IPS DF 6.9 (cell line): ENCODE measurements at regions not wholly inside any gene's neighbourhood (a gene's known extent, or its start where the extent isn't known, plus 50 kb on each side); places are given as distances from the start of the nearest gene placed in this dataset.
"Not testable (repeated sequence)": the region's sequence is repeated elsewhere in the genome, so short reads cannot be mapped to it uniquely, and the experiment has no call there.

Experiments used
- DNase-seq: peaks from one replicate; pipeline ENCODE4 v3.0.0-alpha.2; 2013; ENCODE audit warnings: low read depth, low spot score
- H3K27ac ChIP-seq: one replicate; pipeline ENCODE4 v1.5.1; 2013; ENCODE audit warnings: low read length, control low read depth
- H3K27me3 ChIP-seq: 2 replicates; pipeline ENCODE4 v1.6.1; 2013; ENCODE audit warnings: mild to moderate bottlenecking, low read length; ENCODE audit not compliant: control insufficient read depth, insufficient read depth
- H3K36me3 ChIP-seq: 2 replicates; pipeline ENCODE4 v1.6.1; 2013; ENCODE audit warnings: low read length; ENCODE audit not compliant: control insufficient read depth, insufficient read depth
- H3K4me1 ChIP-seq: 2 replicates; pipeline ENCODE4 v1.6.1; 2013; ENCODE audit warnings: low read length; ENCODE audit not compliant: control insufficient read depth, insufficient read depth
- H3K4me3 ChIP-seq: 2 replicates; pipeline ENCODE4 v1.5.1; 2013; ENCODE audit warnings: mild to moderate bottlenecking, low read length
- H3K9me3 ChIP-seq: 2 replicates; pipeline ENCODE4 v1.6.1; 2013; ENCODE audit warnings: low read length, inconsistent platforms; ENCODE audit not compliant: control insufficient read depth, insufficient read depth
- WGBS: extraction: QIAGEN DNeasy Blood & Tissue Kit; methylation state at CpG from one replicate; pipeline ENCODE4 v1.1.7; 2013; ENCODE audit warnings: mixed read lengths, missing lambda C conversion rate; ENCODE audit not compliant: insufficient read length, insufficient coverage; 5-methylcytosine and 5-hydroxymethylcytosine counted together

DNA sequence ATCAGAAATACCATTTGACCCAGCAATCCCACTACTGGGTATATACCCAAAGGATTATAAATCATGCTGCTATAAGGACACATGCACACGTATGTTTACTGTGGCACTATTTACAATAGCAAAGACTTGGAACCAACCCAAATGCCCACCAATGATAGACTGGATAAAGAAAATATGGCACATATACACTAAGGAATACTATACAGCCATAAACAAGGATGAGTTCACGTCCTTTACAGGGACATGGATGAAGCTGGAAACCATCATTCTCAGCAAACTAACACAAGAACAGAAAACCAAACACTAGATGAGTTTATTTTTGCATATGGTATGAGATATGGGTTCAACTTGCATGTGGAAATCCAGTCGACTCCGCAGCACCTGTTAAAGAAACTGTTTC, 168.8 kb upstream of the FGF13 start:
- not testable (repeated sequence) for H3K4me1 ChIP-seq, H3K27me3 ChIP-seq, H3K9me3 ChIP-seq, DNase-seq, H3K36me3 ChIP-seq, H3K27ac ChIP-seq, H3K4me3 ChIP-seq
- no CpG with 5 or more reads among the region's 4 CpGs for WGBS

DNA sequence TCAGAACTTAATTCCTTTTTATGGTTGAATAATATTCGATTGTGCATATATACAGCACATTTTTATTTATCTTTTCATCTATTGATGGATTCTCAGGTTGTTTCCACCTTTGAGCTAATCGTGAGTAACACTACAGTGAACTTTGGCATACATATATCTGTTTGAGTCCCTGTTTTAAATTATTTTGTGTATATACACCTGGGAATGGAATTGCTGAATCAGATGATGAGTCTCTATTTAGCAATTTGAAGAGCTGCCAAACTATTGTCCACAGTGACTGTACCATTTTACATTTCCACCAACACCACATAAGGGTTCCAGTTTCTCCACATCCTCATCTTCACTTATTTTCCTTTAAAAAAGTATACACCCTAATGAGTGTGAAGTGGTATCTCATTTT, 166.2 kb upstream of the FGF13 start:
- no peak overlapping the region for H3K4me3 ChIP-seq
- no peaks in the 10 kb centered on the region for H3K9me3 ChIP-seq
- H3K36me3 ChIP-seq, result no peaks in the 10 kb centered on the region
- H3K4me1 ChIP-seq, result no peaks in the 10 kb centered on the region
- H3K27ac ChIP-seq, result no peak overlapping the region
- no peak for DNase-seq
- H3K27me3 ChIP-seq, result no peaks in the 10 kb centered on the region
- no CpG with 5 or more reads among the region's 2 CpGs for WGBS

DNA sequence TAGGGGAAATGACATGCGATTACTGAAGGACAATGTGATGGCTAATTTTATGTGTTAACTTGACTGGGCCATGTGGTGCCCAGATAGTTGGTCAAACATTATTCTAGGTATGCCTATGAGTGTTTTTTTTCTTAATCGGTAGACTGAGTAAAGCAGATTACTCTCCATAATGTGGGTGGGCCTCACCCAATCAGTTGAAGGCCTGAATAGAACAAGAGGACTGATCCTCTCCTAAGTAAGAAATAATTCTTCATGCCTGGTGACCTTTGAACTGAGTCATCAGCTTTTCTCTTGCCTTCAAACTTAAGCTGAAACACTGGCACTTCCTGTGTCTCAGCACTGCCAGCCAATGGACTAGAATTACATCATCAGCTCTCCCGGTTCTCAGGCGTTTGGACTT, 164.0 kb upstream of the FGF13 start:
- Histone ChIP-seq H3K27ac (no peak overlapping the region), H3K4me1 (no peaks in the 10 kb centered on the region), H3K36me3 (no peaks in the 10 kb centered on the region), H3K9me3 (no peaks in the 10 kb centered on the region), H3K4me3 (no peak overlapping the region), H3K27me3 (no peaks in the 10 kb centered on the region)
- DNase-seq, result no peak
- no CpG with 5 or more reads among the region's 4 CpGs for WGBS

DNA sequence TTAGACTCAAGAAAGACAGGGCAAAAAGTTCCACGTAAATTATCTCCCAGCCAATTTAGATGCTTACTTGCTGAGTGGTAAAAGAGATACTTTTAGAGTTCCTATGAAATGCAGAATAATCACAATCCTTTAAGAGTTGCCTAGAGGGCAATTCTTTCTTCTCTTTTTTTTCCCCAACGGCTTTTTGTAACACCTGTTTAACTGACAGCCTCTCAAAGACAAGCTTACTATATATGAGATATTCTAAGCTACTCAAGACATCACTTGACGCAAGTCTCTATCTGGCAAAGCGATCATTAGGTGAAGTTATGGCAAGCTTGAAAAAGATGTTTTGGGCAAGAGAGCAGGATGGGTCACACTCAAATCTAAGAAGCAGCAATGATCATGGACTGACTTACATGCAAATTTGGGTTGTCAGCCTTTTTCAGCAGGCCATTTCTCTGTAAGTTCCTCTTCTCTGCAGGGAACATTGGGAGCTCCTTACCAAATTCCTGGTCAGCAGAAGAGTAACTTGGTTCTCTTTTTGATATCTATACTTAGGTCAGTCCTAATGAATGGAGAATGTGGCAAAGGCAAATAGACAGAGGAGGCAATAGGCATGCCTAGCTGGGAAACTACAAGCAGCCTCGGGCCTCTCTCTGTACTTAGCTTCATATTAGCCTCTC, 162.9 kb upstream of the FGF13 start:
- WGBS, result no CpG with 5 or more reads among the region's 5 CpGs
- H3K36me3 ChIP-seq, result no peaks in the 10 kb centered on the region
- no peak overlapping the region for H3K4me3 ChIP-seq
- no peak for DNase-seq
- no peaks in the 10 kb centered on the region for H3K9me3 ChIP-seq
- no peaks in the 10 kb centered on the region for H3K27me3 ChIP-seq
- no peak overlapping the region for H3K27ac ChIP-seq
- H3K4me1 ChIP-seq, result no peaks in the 10 kb centered on the region

DNA sequence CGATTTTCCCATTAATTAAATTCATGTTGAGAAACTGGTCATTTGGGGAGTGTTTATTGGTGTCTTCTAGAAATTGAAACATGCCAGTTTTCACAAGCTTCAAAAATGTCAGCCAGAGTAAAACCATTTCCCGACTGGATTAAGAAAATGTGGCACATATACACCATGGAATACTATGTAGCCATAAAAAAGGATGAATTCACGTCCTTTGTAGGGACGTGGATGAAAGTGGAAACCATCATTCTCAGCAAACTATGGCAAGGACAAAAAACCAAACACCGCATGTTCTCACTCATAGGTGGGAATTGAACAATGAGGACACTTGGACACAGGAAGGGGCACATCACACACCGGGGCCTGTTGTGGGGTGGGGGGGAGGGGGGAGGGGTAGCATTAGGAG, 162.1 kb upstream of the FGF13 start:
- H3K36me3 ChIP-seq, H3K9me3 ChIP-seq, DNase-seq, H3K4me1 ChIP-seq, H3K27ac ChIP-seq, H3K4me3 ChIP-seq, H3K27me3 ChIP-seq: not testable (repeated sequence)
- no CpG with 5 or more reads among the region's 6 CpGs for WGBS

DNA sequence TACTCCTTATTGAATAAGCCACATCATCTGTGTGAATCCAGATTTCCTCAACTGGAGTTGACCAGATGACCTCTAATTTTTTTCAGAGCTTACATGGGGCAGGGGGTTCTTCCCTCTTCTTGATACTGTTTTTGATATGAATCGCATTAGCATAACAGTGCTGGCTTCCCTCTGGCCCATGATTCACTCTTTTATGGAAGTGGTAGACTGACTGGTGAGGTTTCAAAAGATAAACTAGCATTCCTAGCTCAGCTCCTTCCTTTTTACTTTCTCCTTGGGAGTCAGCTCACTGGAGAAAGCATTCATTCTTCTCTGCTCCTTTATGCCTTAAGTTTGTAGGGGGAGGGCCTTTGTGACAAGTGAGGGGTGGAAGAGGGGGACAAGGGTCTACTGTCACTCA, 161.0 kb upstream of the FGF13 start:
- H3K4me1 ChIP-seq, result no peaks in the 10 kb centered on the region
- H3K36me3 ChIP-seq, result no peaks in the 10 kb centered on the region
- no CpG with 5 or more reads among the region's 1 CpG for WGBS

DNA sequence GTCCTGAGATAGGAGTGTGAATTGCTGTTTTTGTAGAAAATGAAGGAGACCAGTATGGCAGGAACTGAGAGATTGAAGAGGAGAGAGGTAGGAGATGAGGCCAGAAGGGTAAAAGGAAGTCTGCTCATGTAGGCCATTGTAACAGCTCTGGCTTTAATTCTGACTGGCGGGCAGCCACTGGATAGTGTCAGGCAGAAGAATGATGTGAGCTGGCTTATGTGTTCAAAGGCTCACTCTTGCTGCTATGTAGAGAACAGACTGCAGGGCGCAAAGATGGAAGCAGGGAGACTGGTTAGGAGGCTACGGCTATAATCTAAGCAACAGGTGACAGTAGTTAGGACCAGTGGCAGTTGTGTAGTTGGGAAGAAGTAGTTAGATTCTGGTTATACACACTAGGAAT, 160.2 kb upstream of the FGF13 start:
- WGBS, result no CpG with 5 or more reads among the region's 3 CpGs
- no peaks in the 10 kb centered on the region for H3K4me1 ChIP-seq

More for the DNA sequence above, 161.0 kb upstream of the FGF13 start:
- Histone ChIP-seq H3K27me3 (no peaks in the 10 kb centered on the region), H3K9me3 (no peaks in the 10 kb centered on the region), H3K27ac (no peak overlapping the region), H3K4me3 (no peak overlapping the region)
- no peak for DNase-seq

DNA sequence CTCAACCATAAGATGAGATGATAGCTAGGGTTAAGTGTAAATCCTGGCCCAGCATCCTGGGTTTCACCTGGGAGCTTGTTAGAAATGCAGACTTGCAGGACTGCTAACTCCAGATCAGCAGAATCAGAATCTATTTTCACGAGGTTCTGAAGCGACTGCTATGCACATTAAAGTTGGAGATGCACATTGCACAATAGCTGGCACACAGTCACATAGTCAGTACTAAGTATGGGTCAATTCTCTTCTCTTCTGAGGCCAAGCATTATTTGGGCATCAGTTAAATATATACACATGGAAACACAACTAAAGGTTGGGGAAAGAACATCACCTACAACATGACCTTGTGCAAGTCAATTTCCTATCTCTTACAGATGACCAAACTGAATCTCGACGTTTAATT, 155.1 kb upstream of the FGF13 start:
- Histone ChIP-seq H3K27me3 (no peaks in the 10 kb centered on the region), H3K4me1 (no peaks in the 10 kb centered on the region), H3K9me3 (no peaks in the 10 kb centered on the region), H3K27ac (no peak overlapping the region), H3K4me3 (no peak overlapping the region), H3K36me3 (no peaks in the 10 kb centered on the region)
- no peak for DNase-seq
- WGBS, result no CpG with 5 or more reads among the region's 4 CpGs

More for the DNA sequence above, 160.2 kb upstream of the FGF13 start:
- Histone ChIP-seq H3K4me3 (no peak overlapping the region), H3K27ac (no peak overlapping the region), H3K27me3 (no peaks in the 10 kb centered on the region), H3K9me3 (no peaks in the 10 kb centered on the region), H3K36me3 (no peaks in the 10 kb centered on the region)
- DNase-seq, result no peak

DNA sequence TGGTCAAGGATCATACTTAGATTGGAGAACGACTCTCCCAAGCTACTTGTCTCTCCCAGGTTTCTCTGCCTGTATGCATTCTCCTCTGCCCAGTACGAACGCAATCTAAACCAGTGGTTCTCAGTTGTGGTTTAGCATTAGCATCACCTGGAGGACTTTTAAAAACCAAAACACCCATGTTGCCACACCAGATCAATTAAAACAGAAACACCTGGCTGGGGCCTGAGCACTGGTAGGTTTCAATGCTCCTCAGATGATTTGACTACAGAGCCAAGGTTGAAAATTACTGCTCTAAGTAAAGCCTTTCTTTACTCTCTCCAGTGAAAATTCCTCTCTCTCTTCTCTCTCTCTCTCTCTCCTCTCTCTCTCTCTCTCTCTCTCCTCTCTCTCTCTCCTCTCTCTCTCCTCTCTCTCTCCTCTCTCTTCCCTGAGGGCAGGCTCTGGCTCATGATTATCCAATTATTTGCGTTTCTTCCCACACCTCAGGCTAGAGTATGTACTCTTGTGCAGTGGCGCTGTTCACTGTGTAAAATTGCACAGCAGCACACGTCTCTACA, 153.7 kb upstream of the FGF13 start:
- Histone ChIP-seq H3K36me3 (no peaks in the 10 kb centered on the region), H3K4me1 (no peaks in the 10 kb centered on the region), H3K4me3 (no peak overlapping the region), H3K27ac (no peak overlapping the region), H3K27me3 (no peaks in the 10 kb centered on the region), H3K9me3 (no peaks in the 10 kb centered on the region)
- no peak for DNase-seq
- WGBS, result no CpG with 5 or more reads among the region's 6 CpGs

DNA sequence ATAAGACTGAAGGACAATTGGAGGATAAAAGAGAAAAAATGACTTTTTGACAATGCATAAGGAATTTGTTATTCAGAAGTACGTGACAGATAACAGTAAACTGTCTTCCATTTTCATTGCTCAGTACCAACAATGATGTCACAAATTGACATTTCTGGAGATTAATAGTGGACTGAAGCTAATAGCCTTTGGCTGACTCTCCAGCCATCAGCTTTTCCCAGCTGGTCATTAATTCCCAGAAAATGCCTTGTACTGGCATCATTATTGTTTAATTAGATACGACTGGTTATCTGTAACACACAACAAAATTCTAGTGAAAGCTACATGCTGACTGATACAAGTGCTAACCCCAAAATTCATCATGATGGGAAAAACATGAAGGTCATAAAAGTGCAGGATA, 147.9 kb upstream of the FGF13 start:
- no peaks in the 10 kb centered on the region for H3K9me3 ChIP-seq
- no peaks in the 10 kb centered on the region for H3K4me1 ChIP-seq
- no CpG with 5 or more reads among the region's 2 CpGs for WGBS
- no peak overlapping the region for H3K27ac ChIP-seq
- H3K27me3 ChIP-seq, result no peaks in the 10 kb centered on the region
- no peak overlapping the region for H3K4me3 ChIP-seq
- H3K36me3 ChIP-seq, result no peaks in the 10 kb centered on the region
- no peak for DNase-seq

DNA sequence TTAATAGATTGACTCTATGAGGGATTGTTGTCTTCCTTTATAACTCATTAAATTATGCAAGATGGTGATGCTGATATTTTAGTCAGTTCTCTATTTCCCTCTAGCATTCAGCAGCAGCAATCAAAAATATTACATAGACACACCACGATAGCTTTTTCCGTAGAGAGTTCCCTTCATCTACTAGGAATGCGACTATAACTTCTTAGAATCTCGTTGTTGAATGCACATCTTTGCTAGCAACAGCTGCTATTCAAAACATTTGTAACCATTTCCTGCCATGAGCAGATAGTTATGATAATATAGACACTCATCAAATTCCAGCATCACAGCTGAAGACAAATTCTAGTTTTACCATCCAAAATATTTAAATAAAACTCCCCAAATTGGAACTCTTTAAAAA, 147.4 kb upstream of the FGF13 start:
- no CpG with 5 or more reads among the region's 4 CpGs for WGBS
- no peaks in the 10 kb centered on the region for H3K27me3 ChIP-seq

More for the DNA sequence above, 147.4 kb upstream of the FGF13 start:
- Histone ChIP-seq H3K4me3 (no peak overlapping the region), H3K27ac (no peak overlapping the region), H3K4me1 (no peaks in the 10 kb centered on the region), H3K36me3 (no peaks in the 10 kb centered on the region), H3K9me3 (no peaks in the 10 kb centered on the region)
- DNase-seq, result no peak
